B cell (primary cell): ENCODE measurements at regions not wholly inside any gene's neighbourhood (a gene's known extent, or its start where the extent isn't known, plus 50 kb on each side); places are given as distances from the start of the nearest gene placed in this dataset.

Experiments used
- ATAC-seq: fragments of 200-7000 bp; cut with Tn5 transposase; one replicate; pipeline ENCODE4 v1.10.0; 2021; ENCODE audit warnings: low read depth, mild to moderate bottlenecking, moderate number of reproducible peaks, moderate library complexity
- CTCF ChIA-PET: fragments of 350-600 bp; sonication (Branson Sonifier 250); formaldehyde crosslinking; loops from one replicate; lab custom pipeline; 2021; ENCODE audit warnings: antibody characterized with exemption, inconsistent platforms; lab: Charles Lee
- POLR2A ChIA-PET: fragments of 350-600 bp; sonication (Branson Sonifier 250); formaldehyde crosslinking; loops from one replicate; lab custom pipeline; 2021; ENCODE audit warnings: antibody characterized with exemption; lab: Charles Lee
- DNase-seq: peaks from one replicate; pipeline ENCODE4 v3.0.0; 2013
- H2AFZ ChIP-seq: 2 replicates; pipeline ENCODE4 v1.6.1; 2012; ENCODE audit warnings: mild to moderate bottlenecking, low read depth, low read length; ENCODE audit not compliant: insufficient read depth, poor library complexity, severe bottlenecking
- H3K27ac ChIP-seq, 2 donors: 1 replicate in 1 of 2; 2 replicates in 1 of 2; pipeline ENCODE4 v1.5.1; 2012 to 2013; ENCODE audit warnings: low read length in 2 of 2, mild to moderate bottlenecking in 2 of 2, moderate library complexity in 1 of 2
- H3K27me3 ChIP-seq, 4 experiments: fragments of 200-600 bp in 1 of 4; sonication (generic) in 1 of 4; replicated peaks in 1 of 4; 1 replicate in 2 of 4; 2 replicates in 2 of 4; pipeline versions ENCODE4 v1.6.1 to v1.7.0; 2013 to 2016; ENCODE audit warnings: low read length in 3 of 4, mild to moderate bottlenecking in 2 of 4, mixed read lengths in 1 of 4, moderate library complexity in 1 of 4; ENCODE audit not compliant: insufficient read depth in 4 of 4, control insufficient read depth in 3 of 4; ENCODE audit errors: control extremely low read depth in 1 of 4
- H3K36me3 ChIP-seq, 2 experiments: replicated peaks in 1 of 2; 1 replicate in 1 of 2; 2 replicates in 1 of 2; pipeline versions ENCODE4 v1.6.1 to v1.7.1; 2013; ENCODE audit warnings: low read length in 1 of 2; ENCODE audit not compliant: insufficient read depth in 2 of 2, control insufficient read depth in 1 of 2; ENCODE audit errors: control extremely low read depth in 1 of 2, extremely low read depth in 1 of 2
- H3K4me1 ChIP-seq, 2 donors: fragments of 200-600 bp in 1 of 2; sonication (generic) in 1 of 2; 1 replicate in 1 of 2; 2 replicates in 1 of 2; pipeline versions ENCODE4 v1.5.1 to v1.6.1; 2013 to 2017; ENCODE audit warnings: low read length in 2 of 2; ENCODE audit not compliant: control insufficient read depth in 2 of 2, insufficient read depth in 2 of 2
- H3K4me2 ChIP-seq: replicated peaks from 2 replicates; pipeline ENCODE3; 2012; ENCODE audit warnings: mild to moderate bottlenecking, low read depth, low read length; ENCODE audit not compliant: poor library complexity, severe bottlenecking
- H3K4me3 ChIP-seq, 5 experiments: fragments of 200-600 bp in 1 of 5; sonication (generic) in 1 of 5; 1 replicate in 3 of 5; 2 replicates in 2 of 5; pipeline versions ENCODE4 v1.5.1 to v1.7.0; 2011 to 2016; ENCODE audit warnings: low read length in 4 of 5, mild to moderate bottlenecking in 4 of 5, low read depth in 2 of 5, control low read depth in 1 of 5, moderate library complexity in 1 of 5; ENCODE audit not compliant: insufficient read depth in 1 of 5; ENCODE audit errors: control extremely low read depth in 1 of 5, extremely low read depth in 1 of 5
- H3K79me2 ChIP-seq: fragments of 200-600 bp; sonication (generic); one replicate; pipeline ENCODE4 v1.6.0; 2016; ENCODE audit warnings: low read length; ENCODE audit not compliant: control insufficient read depth, insufficient read depth
- H3K9ac ChIP-seq: fragments of 200-600 bp; sonication (generic); 2 replicates; pipeline ENCODE4 v1.6.1; 2017; ENCODE audit warnings: mild to moderate bottlenecking, low read length, moderate library complexity
- H3K9me3 ChIP-seq, 3 donors: one replicate each; pipeline versions ENCODE4 v1.6.1 to v1.7.1; 2013; ENCODE audit warnings: low read length in 2 of 3; ENCODE audit not compliant: control insufficient read depth in 2 of 3, insufficient read depth in 1 of 3; ENCODE audit errors: control extremely low read depth in 1 of 3
- H4K20me1 ChIP-seq: 2 replicates; pipeline ENCODE4 v1.6.0; 2012; ENCODE audit warnings: mild to moderate bottlenecking, low read length; ENCODE audit not compliant: insufficient read depth, control insufficient read depth, poor library complexity, severe bottlenecking
- H3K27ac Mint-ChIP-seq: one replicate; pipeline ENCODE4 v1.8.0; 2021; ENCODE audit warnings: mixed read lengths
- H3K27me3 Mint-ChIP-seq: one replicate; pipeline ENCODE4 v1.8.0; 2021; ENCODE audit warnings: mixed read lengths
- H3K4me1 Mint-ChIP-seq: one replicate; pipeline ENCODE4 v1.8.0; 2021; ENCODE audit warnings: mixed read lengths
- H3K4me3 Mint-ChIP-seq: one replicate; pipeline ENCODE4 v1.8.0; 2021; ENCODE audit warnings: mixed read lengths
- H3K9me3 Mint-ChIP-seq: one replicate; pipeline ENCODE4 v1.8.0; 2022; ENCODE audit warnings: mixed read lengths; ENCODE audit not compliant: insufficient read depth
- EZH2 ChIP-seq: IDR thresholded peaks from 2 replicates; pipeline ENCODE4 v1.6.1; 2012; ENCODE audit warnings: borderline replicate concordance, low read depth, mild to moderate bottlenecking, moderate library complexity, low read length; ENCODE audit not compliant: insufficient read depth, poor library complexity, severe bottlenecking
- WGBS: methylation state at CpG from one replicate; pipeline ENCODE4 v1.1.5; 2013; ENCODE audit warnings: missing lambda C conversion rate; ENCODE audit not compliant: insufficient coverage; 5-methylcytosine and 5-hydroxymethylcytosine counted together
- intact Hi-C: fragments of 100-400 bp; cut with micrococcal nuclease; formaldehyde crosslinking; loops from one replicate; pipeline ENCODE4 v1.10.0; 2022
- TF ChIP-seq, protein P1 (sequence below): fragments of 200-600 bp; IDR thresholded peaks from one replicate; pipeline ENCODE4 v1.8.0; 2022; ENCODE audit warnings: antibody characterized with exemption, mild to moderate bottlenecking

GRCh38 chr5:173496129-173496882, 120.1 kb downstream of the BOD1 start:
- H3K36me3 ChIP-seq, result no peaks in the 10 kb centered on the region
- H3K4me3 ChIP-seq, result no peak overlapping the region
- DNase-seq, result no peak
- Mint-ChIP-seq H3K27me3 (peaks cover 10% of the 10 kb centered on the region), H3K9me3 (no peaks in the 10 kb centered on the region), H3K27ac (no peak overlapping the region), H3K4me3 (no peak overlapping the region), H3K4me1 (no peaks in the 10 kb centered on the region)
- peaks cover 0 to 2% (median 0%) of the 10 kb centered on the region in 3 donors for H3K9me3 ChIP-seq
- H3K79me2 ChIP-seq, result no peaks in the 10 kb centered on the region
- no peak overlapping the region for H3K27ac ChIP-seq
- no peaks in the 10 kb centered on the region for H3K27me3 ChIP-seq
- no peaks in the 10 kb centered on the region for H3K4me1 ChIP-seq
- H3K4me2 ChIP-seq, result no peak overlapping the region
- no peaks in the 10 kb centered on the region for H4K20me1 ChIP-seq
- no peak overlapping the region for H3K9ac ChIP-seq
- WGBS, result 71% methylated on average over 2 of the region's 9 CpGs
- intact Hi-C loops, result no loop called here
- TF ChIP-seq EZH2, result no peak
- TF ChIP-seq, protein P1, sequence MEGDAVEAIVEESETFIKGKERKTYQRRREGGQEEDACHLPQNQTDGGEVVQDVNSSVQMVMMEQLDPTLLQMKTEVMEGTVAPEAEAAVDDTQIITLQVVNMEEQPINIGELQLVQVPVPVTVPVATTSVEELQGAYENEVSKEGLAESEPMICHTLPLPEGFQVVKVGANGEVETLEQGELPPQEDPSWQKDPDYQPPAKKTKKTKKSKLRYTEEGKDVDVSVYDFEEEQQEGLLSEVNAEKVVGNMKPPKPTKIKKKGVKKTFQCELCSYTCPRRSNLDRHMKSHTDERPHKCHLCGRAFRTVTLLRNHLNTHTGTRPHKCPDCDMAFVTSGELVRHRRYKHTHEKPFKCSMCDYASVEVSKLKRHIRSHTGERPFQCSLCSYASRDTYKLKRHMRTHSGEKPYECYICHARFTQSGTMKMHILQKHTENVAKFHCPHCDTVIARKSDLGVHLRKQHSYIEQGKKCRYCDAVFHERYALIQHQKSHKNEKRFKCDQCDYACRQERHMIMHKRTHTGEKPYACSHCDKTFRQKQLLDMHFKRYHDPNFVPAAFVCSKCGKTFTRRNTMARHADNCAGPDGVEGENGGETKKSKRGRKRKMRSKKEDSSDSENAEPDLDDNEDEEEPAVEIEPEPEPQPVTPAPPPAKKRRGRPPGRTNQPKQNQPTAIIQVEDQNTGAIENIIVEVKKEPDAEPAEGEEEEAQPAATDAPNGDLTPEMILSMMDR, result no peak
- POLR2A ChIA-PET, result no interaction called here
- no peak for ATAC-seq
- H2AFZ ChIP-seq, result no peak overlapping the region
- CTCF ChIA-PET, result no interaction called here

DNA sequence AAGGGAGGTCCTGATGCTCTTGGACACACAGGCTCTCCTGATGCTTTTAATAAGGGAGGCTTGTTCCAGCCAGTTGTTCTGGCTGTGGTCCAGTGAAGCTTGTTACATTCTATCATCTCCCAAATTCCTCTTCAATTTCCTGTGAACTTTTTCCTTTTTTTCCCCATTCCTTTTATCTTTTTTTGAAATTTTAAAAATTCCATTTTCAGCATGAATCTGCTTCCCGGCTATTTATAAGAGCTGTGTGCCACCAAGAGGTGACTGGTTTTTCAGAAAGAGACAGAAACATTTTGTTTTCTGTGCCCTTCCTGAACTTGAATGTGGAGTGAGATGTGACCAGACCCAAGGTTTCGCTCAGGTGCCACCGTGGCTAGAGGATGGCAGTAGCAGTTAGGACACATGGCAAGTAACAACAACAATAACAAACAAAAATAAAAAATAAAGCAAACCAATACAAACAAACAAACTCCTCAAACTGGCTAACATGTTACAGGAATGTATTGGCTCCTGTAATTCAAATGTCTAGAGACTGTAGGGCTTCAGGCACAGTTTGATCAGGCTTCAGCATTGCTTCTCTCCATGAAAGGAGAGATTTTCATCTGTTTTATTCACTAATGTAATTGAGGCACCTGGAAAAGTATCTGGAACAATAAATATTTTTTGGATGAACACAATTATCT, 121.1 kb downstream of the BOD1 start:
- Histone ChIP-seq H3K9me3 (peaks cover 0 to 7% (median 0%) of the 10 kb centered on the region in 3 donors), H3K4me1 (no peaks in the 10 kb centered on the region), H3K9ac (no peak overlapping the region), H3K79me2 (no peaks in the 10 kb centered on the region), H3K4me2 (no peak overlapping the region), H3K27me3 (peaks cover 0 to 2% (median 0%) of the 10 kb centered on the region in 4 experiments), H4K20me1 (no peaks in the 10 kb centered on the region), H3K36me3 (no peaks in the 10 kb centered on the region), H3K27ac (no peak overlapping the region), H2AFZ (no peak overlapping the region), H3K4me3 (no peak overlapping the region)
- Mint-ChIP-seq H3K4me1 (no peaks in the 10 kb centered on the region), H3K4me3 (no peak overlapping the region), H3K27me3 (peaks cover 15% of the 10 kb centered on the region), H3K9me3 (no peaks in the 10 kb centered on the region), H3K27ac (no peak overlapping the region)
- no peak for TF ChIP-seq EZH2
- TF ChIP-seq, protein P1, result no peak
- no peak for ATAC-seq
- WGBS, result 100% methylated on average over 1 of the region's 3 CpGs
- ChIA-PET POLR2A (no interaction called here), CTCF (no interaction called here)
- DNase-seq, result no peak
- intact Hi-C loops, result no loop called here
